H1 (cell line): ENCODE measurements at regions not wholly inside any gene's neighbourhood (a gene's known extent, or its start where the extent isn't known, plus 50 kb on each side); places are given as distances from the start of the nearest gene placed in this dataset.

ENCODE experiments used
- CTCF ChIA-PET: fragments of 300-600 bp; sonication (Branson Sonifier 250); formaldehyde crosslinking; loops from one replicate; lab custom pipeline; 2021; ENCODE audit not compliant: partially characterized antibody; lab: Charles Lee
- POLR2A ChIA-PET: fragments of 300-600 bp; sonication (Branson Sonifier 250); formaldehyde crosslinking; loops from one replicate; lab custom pipeline; 2021; ENCODE audit warnings: inconsistent platforms; ENCODE audit not compliant: partially characterized antibody; lab: Charles Lee
- DNase-seq, 2 experiments: peaks; one replicate each; pipeline versions ENCODE4 v3.0.0 to v3.0.0-alpha.2; 2010 to 2022; ENCODE audit warnings: low spot score in 2 of 2, low read depth in 1 of 2, mixed read lengths in 1 of 2
- FAIRE-seq: peaks from 2 replicates; lab custom pipeline; 2011; peaks lifted over from hg19 to GRCh38; lab: Jason Lieb, UNC
- H2AFZ ChIP-seq: 2 replicates; pipeline ENCODE4 v1.8.1; 2012; ENCODE audit warnings: low read length, inconsistent platforms
- H2AK5ac ChIP-seq: 2 replicates; pipeline ENCODE4 v1.6.1; 2013; ENCODE audit warnings: low read depth, low read length
- H2BK120ac ChIP-seq: replicated peaks from 2 replicates; pipeline ENCODE3; 2013; ENCODE audit warnings: low read depth, low read length, inconsistent platforms
- H2BK12ac ChIP-seq: 2 replicates; pipeline ENCODE4 v1.6.1; 2013; ENCODE audit warnings: low read depth, low read length
- H2BK15ac ChIP-seq: 2 replicates; pipeline ENCODE4 v1.6.1; 2013; ENCODE audit warnings: low read length
- H2BK20ac ChIP-seq: 2 replicates; pipeline ENCODE4 v1.6.1; 2013; ENCODE audit warnings: low read length
- H2BK5ac ChIP-seq: 2 replicates; pipeline ENCODE4 v1.6.1; 2013; ENCODE audit warnings: low read depth, low read length
- H3K14ac ChIP-seq: 2 replicates; pipeline ENCODE4 v1.6.1; 2013; ENCODE audit warnings: inconsistent platforms; ENCODE audit not compliant: insufficient read length
- H3K18ac ChIP-seq: 2 replicates; pipeline ENCODE4 v1.6.1; 2013; ENCODE audit warnings: low read length; ENCODE audit errors: extremely low read depth
- H3K23ac ChIP-seq: 2 replicates; pipeline ENCODE4 v1.6.1; 2013; ENCODE audit warnings: inconsistent platforms; ENCODE audit not compliant: insufficient read length
- H3K23me2 ChIP-seq: 2 replicates; pipeline ENCODE4 v1.6.1; 2013; ENCODE audit warnings: low read depth, low read length
- H3K27ac ChIP-seq: 2 replicates; pipeline ENCODE4 v1.6.1; 2011; ENCODE audit warnings: low read depth, low read length, inconsistent platforms
- H3K27me3 ChIP-seq, 4 experiments: replicated peaks in 1 of 4; 1 replicate in 1 of 4; 2 replicates in 3 of 4; pipeline versions ENCODE4 v1.6.1 to v1.8.1; 2011 to 2013; ENCODE audit warnings: low read length in 3 of 4, mild to moderate bottlenecking in 3 of 4, inconsistent platforms in 2 of 4, mixed read lengths in 2 of 4, moderate library complexity in 1 of 4; ENCODE audit not compliant: control insufficient read depth in 3 of 4, insufficient read depth in 3 of 4; ENCODE audit errors: extremely low read depth in 1 of 4
- H3K36me3 ChIP-seq, 4 experiments: 2 replicates each; pipeline versions ENCODE4 v1.6.1 to v1.8.1; 2011 to 2013; ENCODE audit warnings: mild to moderate bottlenecking in 4 of 4, low read length in 3 of 4, moderate library complexity in 2 of 4, control low read depth in 1 of 4, inconsistent platforms in 1 of 4; ENCODE audit not compliant: insufficient read depth in 4 of 4, control insufficient read depth in 2 of 4
- H3K4ac ChIP-seq: replicated peaks from 2 replicates; pipeline ENCODE3; 2013; ENCODE audit warnings: low read length, low read depth, mixed read lengths, inconsistent platforms; ENCODE audit not compliant: insufficient read length
- H3K4me1 ChIP-seq, 4 experiments: replicated peaks in 1 of 4; 1 replicate in 1 of 4; 2 replicates in 3 of 4; pipeline versions ENCODE4 v1.6.1 to v1.8.1; 2011 to 2013; ENCODE audit warnings: low read length in 3 of 4, inconsistent platforms in 2 of 4, mixed read lengths in 1 of 4; ENCODE audit not compliant: insufficient read depth in 4 of 4, control insufficient read depth in 3 of 4
- H3K4me2 ChIP-seq, 2 experiments: 2 replicates each; pipeline versions ENCODE4 v1.6.1 to v1.8.1; 2011 to 2013; ENCODE audit warnings: low read depth in 2 of 2, low read length in 2 of 2, control low read depth in 1 of 2, inconsistent platforms in 1 of 2, mild to moderate bottlenecking in 1 of 2; ENCODE audit not compliant: insufficient read depth in 1 of 2
- H3K4me3 ChIP-seq, 4 experiments: fragments of 200-600, 300-600 bp in 1 of 4; sonication (generic), shearing (Covaris generic), sonication (Bioruptor Twin) in 1 of 4; 2 replicates each; pipeline versions ENCODE4 v1.5.1 to v1.8.1; 2011 to 2016; ENCODE audit warnings: low read length in 4 of 4, low read depth in 3 of 4, control low read depth in 2 of 4, inconsistent platforms in 2 of 4, mild to moderate bottlenecking in 2 of 4, mixed read lengths in 1 of 4, moderate library complexity in 1 of 4; ENCODE audit not compliant: insufficient read depth in 2 of 4; ENCODE audit errors: extremely low read depth in 1 of 4
- H3K56ac ChIP-seq: replicated peaks from 2 replicates; pipeline ENCODE3; 2013; ENCODE audit warnings: low read depth, mild to moderate bottlenecking, mixed read lengths, low read length, inconsistent platforms; ENCODE audit not compliant: insufficient read length
- H3K79me1 ChIP-seq: 2 replicates; pipeline ENCODE4 v1.6.1; 2013; ENCODE audit warnings: low read depth, low read length, control low read depth
- H3K79me2 ChIP-seq, 2 experiments: 2 replicates each; pipeline versions ENCODE4 v1.6.1 to v1.8.1; 2012 to 2013; ENCODE audit warnings: low read length in 2 of 2, mild to moderate bottlenecking in 2 of 2, inconsistent platforms in 1 of 2; ENCODE audit not compliant: insufficient read depth in 2 of 2, control insufficient read depth in 1 of 2
- H3K9ac ChIP-seq, 4 experiments: replicated peaks in 1 of 4; 1 replicate in 1 of 4; 2 replicates in 3 of 4; pipeline versions ENCODE4 v1.6.1 to v1.8.1; 2011 to 2013; ENCODE audit warnings: low read depth in 3 of 4, low read length in 3 of 4, control low read depth in 2 of 4, mild to moderate bottlenecking in 2 of 4, moderate library complexity in 2 of 4, inconsistent platforms in 1 of 4; ENCODE audit errors: extremely low read depth in 1 of 4
- H3K9me3 ChIP-seq, 2 experiments: 2 replicates each; pipeline versions ENCODE4 v1.6.1 to v1.8.1; 2012 to 2013; ENCODE audit warnings: mild to moderate bottlenecking in 2 of 2, moderate library complexity in 2 of 2, control low read depth in 1 of 2, inconsistent platforms in 1 of 2, low read depth in 1 of 2, low read length in 1 of 2, mixed read lengths in 1 of 2; ENCODE audit not compliant: insufficient read depth in 2 of 2
- H4K20me1 ChIP-seq, 2 experiments: replicated peaks in 1 of 2; 2 replicates each; pipeline versions ENCODE3 to v1.8.1; 2011 to 2013; ENCODE audit warnings: inconsistent platforms in 2 of 2, low read length in 2 of 2, mild to moderate bottlenecking in 1 of 2; ENCODE audit not compliant: insufficient read depth in 2 of 2, control insufficient read depth in 1 of 2
- H4K5ac ChIP-seq: 2 replicates; pipeline ENCODE4 v1.6.1; 2013; ENCODE audit warnings: low read length, low read depth, mixed read lengths, inconsistent platforms; ENCODE audit not compliant: insufficient read length
- H4K8ac ChIP-seq: 2 replicates; pipeline ENCODE4 v1.8.0; 2013; ENCODE audit warnings: mild to moderate bottlenecking, moderate library complexity, low read length, inconsistent platforms; ENCODE audit not compliant: insufficient read depth; ENCODE audit errors: extremely low read depth
- H4K91ac ChIP-seq: replicated peaks from 2 replicates; pipeline ENCODE3; 2013; ENCODE audit warnings: low read length, mixed read lengths, inconsistent platforms; ENCODE audit not compliant: insufficient read length
- RBBP5 ChIP-seq: IDR thresholded peaks from 2 replicates; pipeline ENCODE4 v1.7.1; 2012; ENCODE audit warnings: low read depth, mild to moderate bottlenecking, inconsistent platforms, low read length, moderate library complexity, borderline replicate concordance
- WGBS, 2 experiments: shearing (Covaris generic) in 1 of 2; methylation state at CpG; one replicate each; pipeline versions ENCODE4 v1.1.6 to v1.1.7; 2013 to 2015; ENCODE audit warnings: low lambda C conversion rate in 2 of 2, mixed read lengths in 2 of 2, inconsistent platforms in 1 of 2, low coverage in 1 of 2, missing lambda C conversion rate in 1 of 2; ENCODE audit not compliant: insufficient replicate concordance in 2 of 2, insufficient coverage in 1 of 2, insufficient read length in 1 of 2; ENCODE audit errors: extremely low coverage in 1 of 2, missing lambda C conversion rate in 1 of 2; 5-methylcytosine and 5-hydroxymethylcytosine counted together

- no peak overlapping the region for H3K27ac ChIP-seq
- H2AFZ ChIP-seq: no peak overlapping the region
- no peak overlapping the region for H3K23ac ChIP-seq
- no peak for DNase-seq
- H3K36me3 ChIP-seq: no peaks in the 10 kb centered on the region
- H3K9ac ChIP-seq: no peak overlapping the region
- H2AK5ac ChIP-seq: no peak overlapping the region
- H3K4ac ChIP-seq: no peak overlapping the region
- no peak overlapping the region for H4K91ac ChIP-seq
- no peak overlapping the region for H2BK5ac ChIP-seq
- no peak overlapping the region for H2BK120ac ChIP-seq
- no peak overlapping the region for H4K5ac ChIP-seq
- no peak overlapping the region for H3K4me3 ChIP-seq
- no peaks in the 10 kb centered on the region for H3K79me2 ChIP-seq
- no peaks in the 10 kb centered on the region for H3K27me3 ChIP-seq
- H3K4me1 ChIP-seq: no peaks in the 10 kb centered on the region
- no peak overlapping the region for H3K18ac ChIP-seq
- no peaks in the 10 kb centered on the region for H4K20me1 ChIP-seq
- H3K56ac ChIP-seq: no peak overlapping the region
- FAIRE-seq: no peak
- H3K79me1 ChIP-seq: no peaks in the 10 kb centered on the region
- TF ChIP-seq RBBP5: no peak
- no peak overlapping the region for H4K8ac ChIP-seq
- ChIA-PET CTCF (interaction anchor here (1.1 to 2.3 kb wide), 3 partner anchors 12 to 115 kb away, joined by 3 to 9 read pairs (median 4); no protein-coding TSS in a partner anchor), POLR2A (interaction anchor here (0.6 to 1.3 kb wide), 2 partner anchors 45 to 79 kb away, joined by 3 to 4 read pairs; partner anchors contain the start of gene TMPO)
- H2BK15ac ChIP-seq: no peak overlapping the region
- no peaks in the 10 kb centered on the region for H3K9me3 ChIP-seq
- no peak overlapping the region for H2BK12ac ChIP-seq
- no peaks in the 10 kb centered on the region for H3K23me2 ChIP-seq
- H3K14ac ChIP-seq: no peak overlapping the region
- no peak overlapping the region for H2BK20ac ChIP-seq
- 83% methylated on average over 4 of the region's 4 CpGs; no CpG with 5 or more reads in 1 of the 2 experiments for WGBS, 2 experiments
- H3K4me2 ChIP-seq: no peak overlapping the region
These were observed 78.2 kb upstream of the TMPO start for GRCh38 chr12:98437166-98437565.
